ENCODE measurements at regions not wholly inside any gene's neighbourhood (a gene's known extent, or its start where the extent isn't known, plus 50 kb on each side); places are given as distances from the start of the nearest gene placed in this dataset.

DNA sequence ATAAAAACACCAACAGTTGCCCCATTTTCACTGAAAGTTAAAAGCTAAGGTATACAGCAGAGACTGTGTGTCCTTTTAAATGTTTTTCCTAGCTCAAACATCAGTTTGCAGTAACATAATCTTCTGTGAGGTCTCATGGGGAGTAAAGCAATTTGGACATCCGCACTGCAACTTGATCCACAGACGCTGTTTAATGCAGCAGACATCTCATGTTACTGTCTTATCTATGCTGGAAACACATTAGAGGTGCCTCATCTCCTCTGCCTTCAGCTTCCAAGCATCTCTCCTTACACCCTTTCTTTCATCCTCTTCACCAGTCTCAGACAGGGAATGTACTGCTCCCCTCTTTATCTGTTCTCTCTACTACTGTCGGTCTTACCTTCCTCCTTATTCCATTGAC is 53.7 kb upstream of the ATP11B start:
- peaks cover 4 to 15% (median 8%) of the 10 kb centered on the region in 5 donors for H3K27me3 Mint-ChIP-seq
- H3K4me1 ChIP-seq (ENCODE audit: control insufficient read depth in 2 of 2, insufficient read depth in 2 of 2, low read length in 2 of 2) = no peaks in the 10 kb centered on the region
- CTCF ChIA-PET = no interaction called here
- ATAC-seq (no peak), DNase-seq (no peak)
- H3K4me1 Mint-ChIP-seq = no peaks in the 10 kb centered on the region
- H3K27me3 ChIP-seq (ENCODE audit: control insufficient read depth in 2 of 2, insufficient read depth in 2 of 2, low read length in 2 of 2) = no peaks in the 10 kb centered on the region
- no peak overlapping the region for H3K4me3 ChIP-seq (ENCODE audit: low read length)
- no peak overlapping the region for H3K27ac ChIP-seq (ENCODE audit: low read depth, low read length)
- no peaks in the 10 kb centered on the region for H3K36me3 ChIP-seq (ENCODE audit: control insufficient read depth in 2 of 3, insufficient read depth in 3 of 3, low read length in 3 of 3)
- H3K4me3 Mint-ChIP-seq = no peak overlapping the region
- no peaks in the 10 kb centered on the region for H3K36me3 Mint-ChIP-seq
- no peak overlapping the region for H3K27ac Mint-ChIP-seq
- intact Hi-C loops (cut with micrococcal nuclease) = no loop called here
- POLR2A ChIA-PET = no interaction called here
- H3K9me3 ChIP-seq (ENCODE audit: control insufficient read depth in 2 of 3, low read length in 3 of 3) = no peaks in the 10 kb centered on the region
- H3K9me3 Mint-ChIP-seq = peaks cover 0 to 2% (median 0%) of the 10 kb centered on the region in 11 donors

GRCh38 chr3:182740710-182741109 is 52.6 kb upstream of the ATP11B start:
- Histone ChIP-seq H3K4me1 (ENCODE audit: control insufficient read depth in 2 of 2, insufficient read depth in 2 of 2, low read length in 2 of 2) (no peaks in the 10 kb centered on the region), H3K4me3 (ENCODE audit: low read length) (no peak overlapping the region), H3K27me3 (ENCODE audit: control insufficient read depth in 2 of 2, insufficient read depth in 2 of 2, low read length in 2 of 2) (no peaks in the 10 kb centered on the region), H3K36me3 (ENCODE audit: control insufficient read depth in 2 of 3, insufficient read depth in 3 of 3, low read length in 3 of 3) (no peaks in the 10 kb centered on the region), H3K9me3 (ENCODE audit: control insufficient read depth in 2 of 3, low read length in 3 of 3) (no peaks in the 10 kb centered on the region), H3K27ac (ENCODE audit: low read depth, low read length) (no peak overlapping the region)
- no peak overlapping the region for H3K4me3 Mint-ChIP-seq
- H3K36me3 Mint-ChIP-seq = no peaks in the 10 kb centered on the region
- DNase-seq (no peak), ATAC-seq (no peak)
- H3K9me3 Mint-ChIP-seq = peaks cover 0 to 2% (median 0%) of the 10 kb centered on the region in 11 donors
- ChIA-PET CTCF (no interaction called here), POLR2A (no interaction called here)
- intact Hi-C loops (cut with micrococcal nuclease) = no loop called here
- H3K27me3 Mint-ChIP-seq = peaks cover 4 to 15% (median 8%) of the 10 kb centered on the region in 5 donors
- H3K4me1 Mint-ChIP-seq = no peaks in the 10 kb centered on the region
- no peak overlapping the region for H3K27ac Mint-ChIP-seq

DNA sequence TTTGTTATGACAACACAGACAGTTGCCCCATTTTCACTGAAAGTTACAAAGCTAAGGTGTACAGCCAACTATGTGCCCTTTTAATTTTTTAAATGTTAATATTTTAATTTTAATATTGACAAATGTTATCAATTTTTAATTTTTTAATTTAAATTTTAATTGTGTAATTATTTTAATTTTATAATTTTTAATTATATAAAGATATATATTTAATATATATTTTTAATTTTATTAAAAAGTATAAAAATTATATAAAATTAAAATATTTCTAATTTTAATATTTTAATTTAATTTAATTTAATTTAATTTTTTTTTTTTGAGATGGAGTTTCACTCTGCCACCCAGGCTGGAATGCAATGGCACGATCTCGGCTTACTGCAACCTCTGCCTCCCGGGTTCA is 52.1 kb upstream of the ATP11B start:
- H3K27me3 Mint-ChIP-seq = peaks cover 4 to 15% (median 8%) of the 10 kb centered on the region in 5 donors
- CTCF ChIA-PET = no interaction called here

More for the DNA sequence above, 52.1 kb upstream of the ATP11B start:
- H3K36me3 Mint-ChIP-seq = no peaks in the 10 kb centered on the region
- intact Hi-C loops (cut with micrococcal nuclease) = no loop called here
- no peaks in the 10 kb centered on the region for H3K9me3 ChIP-seq (ENCODE audit: control insufficient read depth in 2 of 3, low read length in 3 of 3)
- no peak overlapping the region for H3K4me3 ChIP-seq (ENCODE audit: low read length)
- DNase-seq (no peak), ATAC-seq (no peak)
- POLR2A ChIA-PET = no interaction called here
- H3K27ac ChIP-seq (ENCODE audit: low read depth, low read length) = no peak overlapping the region
- peaks cover 0 to 2% (median 0%) of the 10 kb centered on the region in 11 donors for H3K9me3 Mint-ChIP-seq
- no peaks in the 10 kb centered on the region for H3K4me1 ChIP-seq (ENCODE audit: control insufficient read depth in 2 of 2, insufficient read depth in 2 of 2, low read length in 2 of 2)
- H3K4me1 Mint-ChIP-seq = no peaks in the 10 kb centered on the region
- no peak overlapping the region for H3K4me3 Mint-ChIP-seq
- no peak overlapping the region for H3K27ac Mint-ChIP-seq
- H3K36me3 ChIP-seq (ENCODE audit: control insufficient read depth in 2 of 3, insufficient read depth in 3 of 3, low read length in 3 of 3) = no peaks in the 10 kb centered on the region
- H3K27me3 ChIP-seq (ENCODE audit: control insufficient read depth in 2 of 2, insufficient read depth in 2 of 2, low read length in 2 of 2) = no peaks in the 10 kb centered on the region

All from naive thymus-derived CD4-positive, alpha-beta T cell (primary cell).